Sigmoid colon (tissue), 6 donors: ENCODE measurements at regions not wholly inside any gene's neighbourhood (a gene's known extent, or its start where the extent isn't known, plus 50 kb on each side); places are given as distances from the start of the nearest gene placed in this dataset.
"Not testable (repeated sequence)": the region's sequence is repeated elsewhere in the genome, so short reads cannot be mapped to it uniquely, and the experiment has no call there.

Experiments used
- DNase-seq: peaks from one replicate; pipeline ENCODE4 v3.0.0-alpha.2; 2019
- H3K27ac ChIP-seq, 4 donors: fragments of 200-600 bp; sonication (generic); one replicate each; pipeline ENCODE4 v1.5.1; 2016 to 2019; ENCODE audit warnings: mild to moderate bottlenecking in 1 of 4
- H3K27me3 ChIP-seq, 3 donors: fragments of 200-600 bp; sonication (generic); one replicate each; pipeline ENCODE4 v1.5.1; 2019; ENCODE audit warnings: mild to moderate bottlenecking in 1 of 3
- H3K36me3 ChIP-seq, 4 donors: fragments of 200-600 bp; sonication (generic); one replicate each; pipeline ENCODE4 v1.5.1; 2016 to 2019
- H3K4me1 ChIP-seq, 4 donors: fragments of 200-600 bp; sonication (generic); one replicate each; pipeline ENCODE4 v1.5.1; 2017 to 2019
- H3K4me3 ChIP-seq, 4 donors: fragments of 200-600 bp; sonication (generic); one replicate each; pipeline ENCODE4 v1.5.1; 2017 to 2019; ENCODE audit warnings: mild to moderate bottlenecking in 2 of 4, moderate library complexity in 1 of 4
- H3K9me3 ChIP-seq, 4 donors: fragments of 200-600 bp in 3 of 4; sonication (generic) in 3 of 4; one replicate each; pipeline versions ENCODE4 v1.5.1 to v1.6.1; 2013 to 2019
- EP300 ChIP-seq, 4 donors: sonication (generic); formaldehyde crosslinking; IDR thresholded peaks; one replicate each; pipeline ENCODE4 v1.6.1; 2017; ENCODE audit warnings: antibody characterized with exemption in 4 of 4
- POLR2A ChIP-seq, 2 donors: fragments of 450-650 bp; IDR thresholded peaks; one replicate each; pipeline ENCODE4 v1.6.1; 2016; ENCODE audit warnings: antibody characterized with exemption in 2 of 2, mild to moderate bottlenecking in 2 of 2, moderate library complexity in 2 of 2
- POLR2AphosphoS5 ChIP-seq, 4 donors: sonication (generic); formaldehyde crosslinking; IDR thresholded peaks; one replicate each; pipeline ENCODE4 v1.6.1; 2017; ENCODE audit warnings: antibody characterized with exemption in 4 of 4
- WGBS, 2 donors: extraction: QIAGEN DNeasy Blood & Tissue Kit; methylation state at CpG; one replicate each; pipeline ENCODE4 v1.1.7; 2013; 5-methylcytosine and 5-hydroxymethylcytosine counted together
- intact Hi-C: fragments of 100-400 bp; cut with DNase I; formaldehyde crosslinking; loops from one replicate; pipeline ENCODE4 v1.15.1; 2023
- TF ChIP-seq, protein P1 (sequence below), 4 experiments: fragments of 450-650 bp in 3 of 4; fragments of 200-600 bp in 1 of 4; IDR thresholded peaks; one replicate each; pipeline ENCODE4 v1.5.1; 2016 to 2019; ENCODE audit warnings: antibody characterized with exemption in 4 of 4, mild to moderate bottlenecking in 3 of 4, moderate library complexity in 2 of 4
- donor health status: healthy with polysubstance abuse.
- donor health status: healthy.

DNA sequence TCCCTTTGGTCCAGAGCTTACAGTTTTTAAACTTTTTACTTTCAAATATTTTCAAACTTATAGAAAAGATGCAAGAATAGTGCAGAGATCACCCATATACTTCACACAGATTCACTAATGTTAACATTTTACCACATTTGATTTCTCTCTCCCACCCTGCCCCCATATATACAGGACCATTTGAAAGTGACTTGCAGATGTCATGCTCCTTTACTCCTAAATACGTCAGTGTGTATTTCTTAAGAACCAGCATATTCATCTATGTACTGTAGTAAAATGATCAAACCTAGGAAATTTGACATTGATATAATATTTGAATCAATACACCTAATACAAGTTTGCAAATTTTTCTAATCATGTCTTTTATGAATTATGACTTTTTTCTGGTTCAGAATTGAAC, 100.4 kb upstream of the CHD1 start:
- Histone ChIP-seq H3K4me1 (peaks cover 0 to 5% (median 2%) of the 10 kb centered on the region in 4 donors), H3K9me3 (no peaks in the 10 kb centered on the region), H3K27ac (no peak overlapping the region), H3K36me3 (no peaks in the 10 kb centered on the region), H3K27me3 (no peaks in the 10 kb centered on the region), H3K4me3 (no peak overlapping the region)
- no peak for DNase-seq
- TF ChIP-seq POLR2A (IDR thresholded peaks at IDR 0.05) (no peak), EP300 (IDR thresholded peaks at IDR 0.05) (no peak), POLR2AphosphoS5 (IDR thresholded peaks at IDR 0.05) (no peak)
- TF ChIP-seq, protein P1, sequence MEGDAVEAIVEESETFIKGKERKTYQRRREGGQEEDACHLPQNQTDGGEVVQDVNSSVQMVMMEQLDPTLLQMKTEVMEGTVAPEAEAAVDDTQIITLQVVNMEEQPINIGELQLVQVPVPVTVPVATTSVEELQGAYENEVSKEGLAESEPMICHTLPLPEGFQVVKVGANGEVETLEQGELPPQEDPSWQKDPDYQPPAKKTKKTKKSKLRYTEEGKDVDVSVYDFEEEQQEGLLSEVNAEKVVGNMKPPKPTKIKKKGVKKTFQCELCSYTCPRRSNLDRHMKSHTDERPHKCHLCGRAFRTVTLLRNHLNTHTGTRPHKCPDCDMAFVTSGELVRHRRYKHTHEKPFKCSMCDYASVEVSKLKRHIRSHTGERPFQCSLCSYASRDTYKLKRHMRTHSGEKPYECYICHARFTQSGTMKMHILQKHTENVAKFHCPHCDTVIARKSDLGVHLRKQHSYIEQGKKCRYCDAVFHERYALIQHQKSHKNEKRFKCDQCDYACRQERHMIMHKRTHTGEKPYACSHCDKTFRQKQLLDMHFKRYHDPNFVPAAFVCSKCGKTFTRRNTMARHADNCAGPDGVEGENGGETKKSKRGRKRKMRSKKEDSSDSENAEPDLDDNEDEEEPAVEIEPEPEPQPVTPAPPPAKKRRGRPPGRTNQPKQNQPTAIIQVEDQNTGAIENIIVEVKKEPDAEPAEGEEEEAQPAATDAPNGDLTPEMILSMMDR (IDR thresholded peaks at IDR 0.05): no peak
- intact Hi-C loops: no loop called here
- WGBS, 2 donors: 91 to 96% methylated on average over 1 of the region's 1 CpG

- H3K4me1 ChIP-seq, H3K4me3 ChIP-seq, H3K36me3 ChIP-seq, H3K27me3 ChIP-seq, DNase-seq, H3K9me3 ChIP-seq, H3K27ac ChIP-seq, intact Hi-C loops: not testable (repeated sequence)
- WGBS, 2 donors: 77 to 93% methylated on average over 6 of the region's 6 CpGs
Measured at GRCh38 chr5:99028170-99028569, 99.4 kb upstream of the CHD1 start.

GRCh38 chr5:99025298-99026045, 96.7 kb upstream of the CHD1 start:
- no peaks in the 10 kb centered on the region for H3K9me3 ChIP-seq
- no peak for DNase-seq
- H3K4me1 ChIP-seq: peaks cover 0 to under 1% (median under 1%) of the 10 kb centered on the region in 4 donors
- WGBS, 2 donors: 32 to 68% methylated on average over 5 of the region's 5 CpGs
- intact Hi-C loops: no loop called here
- H3K36me3 ChIP-seq: no peaks in the 10 kb centered on the region
- H3K4me3 ChIP-seq: no peak overlapping the region
- TF ChIP-seq POLR2A (IDR thresholded peaks at IDR 0.05) (no peak), EP300 (IDR thresholded peaks at IDR 0.05) (no peak), POLR2AphosphoS5 (IDR thresholded peaks at IDR 0.05) (no peak)
- TF ChIP-seq, protein P1 (IDR thresholded peaks at IDR 0.05): no peak
- H3K27me3 ChIP-seq: peaks cover 0 to 5% (median 0%) of the 10 kb centered on the region in 3 donors
- H3K27ac ChIP-seq: no peak overlapping the region

DNA sequence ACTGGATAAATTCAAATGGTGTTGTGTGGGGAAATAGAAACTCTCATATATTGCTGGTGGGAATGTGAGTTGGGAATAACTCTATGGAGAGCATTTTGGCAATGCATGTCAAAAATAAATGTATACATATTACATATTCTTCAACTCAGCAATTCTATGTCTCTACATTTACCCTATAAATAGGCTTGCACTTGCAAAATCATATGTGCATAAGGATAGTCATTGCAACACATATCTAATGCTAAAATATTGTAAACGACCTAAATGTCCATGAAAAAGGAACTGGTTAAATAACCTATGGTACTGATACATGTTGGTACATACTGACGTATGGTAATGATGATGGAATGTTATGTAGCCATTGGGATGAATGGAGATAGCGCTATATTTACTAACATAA, 94.5 kb upstream of the CHD1 start:
- H3K4me1 ChIP-seq: peaks cover 0 to 18% (median 10%) of the 10 kb centered on the region in 4 donors
- H3K27me3 ChIP-seq: peaks cover 0 to 5% (median 0%) of the 10 kb centered on the region in 3 donors
- H3K36me3 ChIP-seq: no peaks in the 10 kb centered on the region
- DNase-seq: no peak
- H3K27ac ChIP-seq: no peak overlapping the region
- intact Hi-C loops: no loop called here
- no peak overlapping the region for H3K4me3 ChIP-seq
- no peak for TF ChIP-seq POLR2A (IDR thresholded peaks at IDR 0.05)
- whole genome bisulfite sequencing, 2 donors: 86 to 88% methylated on average over 3 of the region's 3 CpGs
- no peaks in the 10 kb centered on the region for H3K9me3 ChIP-seq

GRCh38 chr5:99022250-99022649, 93.4 kb upstream of the CHD1 start:
- DNase-seq: no peak
- peaks cover 0 to 18% (median 10%) of the 10 kb centered on the region in 4 donors for H3K4me1 ChIP-seq
- no peaks in the 10 kb centered on the region for H3K36me3 ChIP-seq
- H3K27me3 ChIP-seq: peaks cover 0 to 5% (median 0%) of the 10 kb centered on the region in 3 donors
- no peak overlapping the region for H3K4me3 ChIP-seq
- TF ChIP-seq POLR2AphosphoS5 (IDR thresholded peaks at IDR 0.05) (no peak), POLR2A (IDR thresholded peaks at IDR 0.05) (no peak), EP300 (IDR thresholded peaks at IDR 0.05) (no peak)
- TF ChIP-seq, protein P1 (IDR thresholded peaks at IDR 0.05): no peak
- no peaks in the 10 kb centered on the region for H3K9me3 ChIP-seq
- H3K27ac ChIP-seq: no peak overlapping the region
- intact Hi-C loops: no loop called here

DNA sequence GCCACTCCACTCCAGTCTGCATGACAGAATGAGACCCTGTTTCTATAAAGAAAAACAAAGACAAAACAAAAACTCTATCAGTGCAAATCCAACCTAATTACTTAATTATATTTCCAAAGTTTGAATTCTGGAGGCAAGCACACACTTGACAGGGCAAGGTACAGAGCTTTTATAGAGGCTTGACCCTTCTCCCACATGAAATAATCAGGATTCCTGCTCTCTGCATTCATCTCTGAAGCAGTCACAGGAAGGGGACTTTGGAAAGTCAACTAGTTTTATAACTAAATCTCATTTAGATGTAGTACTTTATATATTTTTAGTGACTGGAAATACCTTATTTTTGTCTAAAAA, 91.9 kb upstream of the CHD1 start:
- Histone ChIP-seq H3K4me1 (peaks cover 0 to 18% (median 10%) of the 10 kb centered on the region in 4 donors), H3K9me3 (no peaks in the 10 kb centered on the region), H3K27me3 (peaks cover 0 to 5% (median 0%) of the 10 kb centered on the region in 3 donors), H3K36me3 (no peaks in the 10 kb centered on the region), H3K4me3 (no peak overlapping the region), H3K27ac (peak overlapping the region in 2 of 4 donors; percentile 3 to 45)
- TF ChIP-seq POLR2AphosphoS5 (IDR thresholded peaks at IDR 0.05) (no peak), POLR2A (IDR thresholded peaks at IDR 0.05) (no peak), EP300 (IDR thresholded peaks at IDR 0.05) (no peak)
- TF ChIP-seq, protein P1 (IDR thresholded peaks at IDR 0.05): no peak
- intact Hi-C loops: no loop called here
- DNase-seq: no peak
